ENCODE measurements at regions not wholly inside any gene's neighbourhood (a gene's known extent, or its start where the extent isn't known, plus 50 kb on each side); places are given as distances from the start of the nearest gene placed in this dataset.

DNA sequence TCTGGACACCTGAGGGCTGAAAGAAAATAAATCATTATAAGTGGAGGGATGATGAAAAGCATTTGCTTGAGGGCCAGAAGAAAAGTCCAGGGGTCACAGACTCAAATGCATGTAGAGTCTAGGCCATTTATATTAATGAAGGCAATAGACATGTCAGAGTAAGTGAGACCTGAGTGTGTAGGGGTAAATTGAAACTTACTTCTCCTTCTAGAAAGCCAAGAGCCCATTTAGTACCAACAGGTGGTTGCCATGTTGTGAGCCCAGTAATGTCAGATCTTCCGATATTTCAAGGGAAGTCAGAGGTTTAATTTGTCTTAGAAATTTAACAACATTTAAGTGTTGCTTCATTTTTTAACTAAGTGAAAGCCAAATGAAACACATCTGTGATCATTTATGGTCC lies 166.1 kb upstream of the SLIT2 start (continued):
- TF ChIP-seq, protein P1, sequence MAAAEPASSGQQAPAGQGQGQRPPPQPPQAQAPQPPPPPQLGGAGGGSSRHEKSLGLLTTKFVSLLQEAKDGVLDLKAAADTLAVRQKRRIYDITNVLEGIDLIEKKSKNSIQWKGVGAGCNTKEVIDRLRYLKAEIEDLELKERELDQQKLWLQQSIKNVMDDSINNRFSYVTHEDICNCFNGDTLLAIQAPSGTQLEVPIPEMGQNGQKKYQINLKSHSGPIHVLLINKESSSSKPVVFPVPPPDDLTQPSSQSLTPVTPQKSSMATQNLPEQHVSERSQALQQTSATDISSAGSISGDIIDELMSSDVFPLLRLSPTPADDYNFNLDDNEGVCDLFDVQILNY (CRISPR knock-in tag; conservative IDR thresholded peaks at IDR 0.05), result no peak
- no peak for TF ChIP-seq MYPOP (CRISPR knock-in tag; IDR thresholded peaks at IDR 0.05)
- TF ChIP-seq ZFP36L1 (CRISPR knock-in tag; IDR thresholded peaks at IDR 0.05), result no peak
- TF ChIP-seq ZNF138 (CRISPR knock-in tag; IDR thresholded peaks at IDR 0.05; ENCODE audit: low read depth), result no peak
- no peak for TF ChIP-seq ZNF878 (CRISPR knock-in tag; IDR thresholded peaks at IDR 0.05)
- TF ChIP-seq NONO (IDR thresholded peaks at IDR 0.05), result no peak
- no peak for TF ChIP-seq NONO (CRISPR knock-in tag; conservative IDR thresholded peaks at IDR 0.05)

GRCh38 chr4:20085156-20085555 lies 166.5 kb upstream of the SLIT2 start:
- H3K27me3 ChIP-seq (ENCODE audit: control insufficient read depth in 1 of 2, insufficient read depth in 2 of 2, low read length in 2 of 2), result no peaks in the 10 kb centered on the region; a peak in 1 of 5 replicates
- intact Hi-C loops (cut with micrococcal nuclease; ENCODE audit: unreplicated experiment) (no loop called here), in situ Hi-C loops (cut with HindIII; ENCODE audit: extremely low pct_ligation_motif_present, low pct_unique_long_range_greater_than_20kb) (no loop called here)
- CTCF ChIA-PET (ENCODE audit: low intra/inter-chr PET ratio, low total read pairs), result no interaction called here
- H3K36me3 ChIP-seq (replicated peaks in 1 of 2; ENCODE audit: control insufficient read depth in 1 of 2, insufficient read depth in 2 of 2, low read length in 2 of 2), result no peaks in the 10 kb centered on the region
- H3K4me1 ChIP-seq (ENCODE audit: insufficient read depth, low read length), result no peaks in the 10 kb centered on the region
- H3K4me2 ChIP-seq (ENCODE audit: low read depth, low read length), result no peak overlapping the region
- BruUV-seq (replicated peaks), result no TSS peak
- H3K4me3 ChIP-seq (replicated peaks in 1 of 3; ENCODE audit: insufficient read depth in 1 of 3, low read depth in 2 of 3, low read length in 3 of 3), result no peak overlapping the region
- no peak overlapping the region for H2AFZ ChIP-seq (ENCODE audit: low read length)
- no peak overlapping the region for H3K9ac ChIP-seq (ENCODE audit: insufficient read depth, low read depth, low read length)
- no peak for FAIRE-seq
- DNase-seq (ENCODE audit: low spot score), result no peak
- 14% methylated on average over 3 of the region's 3 CpGs for WGBS (ENCODE audit: low lambda C conversion rate)
- H3K9me3 ChIP-seq (ENCODE audit: low read length), result peaks cover 25% of the 10 kb centered on the region; the same call in 1 of the 2 replicates
- no peaks in the 10 kb centered on the region for H3K79me2 ChIP-seq (ENCODE audit: insufficient read depth, low read length)
- H3K27ac ChIP-seq (ENCODE audit: extremely low read length, insufficient read depth, low read length), result no peak overlapping the region
- H4K20me1 ChIP-seq (ENCODE audit: insufficient read depth, low read length), result no peaks in the 10 kb centered on the region
- TF ChIP-seq ZNF674 (CRISPR knock-in tag; IDR thresholded peaks at IDR 0.05; ENCODE audit: low read depth) (no peak), ZSCAN21 (CRISPR knock-in tag; IDR thresholded peaks at IDR 0.05; ENCODE audit: borderline replicate concordance) (no peak), ZNF335 (CRISPR knock-in tag; IDR thresholded peaks at IDR 0.05) (no peak), CCAR2 (optimal IDR thresholded peaks at IDR 0.05; ENCODE audit: low read depth, low read length) (no peak)
- POLR2A ChIA-PET, result no interaction called here
- no peak for ATAC-seq

Data from HepG2 (cell line).